HG03521 (cell line): ENCODE measurements at regions not wholly inside any gene's neighbourhood (a gene's known extent, or its start where the extent isn't known, plus 50 kb on each side); places are given as distances from the start of the nearest gene placed in this dataset.
"Not testable (repeated sequence)": the region's sequence is repeated elsewhere in the genome, so short reads cannot be mapped to it uniquely, and the experiment has no call there.

ENCODE experiments used
- ATAC-seq: cut with Tn5 transposase; IDR thresholded peaks from one replicate; pipeline ENCODE4 v1.9.1; 2021; ENCODE audit warnings: mild to moderate bottlenecking, moderate library complexity; ENCODE audit not compliant: unreplicated experiment

- no peak for ATAC-seq
Measured at GRCh38 chr1:38481871-38482826, 377.4 kb downstream of the RRAGC start.

GRCh38 chr1:38479662-38480061 lies 379.9 kb downstream of the RRAGC start:
- not testable (repeated sequence) for ATAC-seq

- ATAC-seq = no peak
Measured at GRCh38 chr1:38477811-38478210, 381.8 kb downstream of the RRAGC start.

DNA sequence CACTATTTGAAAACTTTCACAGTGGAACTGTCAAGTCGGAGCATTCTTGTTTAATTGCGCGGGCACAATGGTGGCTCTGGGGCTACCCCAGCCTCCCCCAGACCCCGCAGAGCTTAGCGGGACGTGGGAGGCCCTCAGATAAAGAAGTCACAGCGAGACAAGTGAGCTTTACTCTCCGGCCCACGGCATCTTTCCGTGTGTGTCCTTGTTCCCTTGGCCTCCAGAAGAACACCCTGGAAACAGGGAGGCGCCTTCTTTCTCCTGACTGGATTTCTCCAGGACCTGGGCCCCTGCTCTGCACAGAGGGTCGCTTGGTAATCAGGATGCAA lies 382.8 kb downstream of the RRAGC start:
- ATAC-seq = no peak

- ATAC-seq = no peak
Measured at GRCh38 chr1:38476111-38476849, 383.3 kb downstream of the RRAGC start.

DNA sequence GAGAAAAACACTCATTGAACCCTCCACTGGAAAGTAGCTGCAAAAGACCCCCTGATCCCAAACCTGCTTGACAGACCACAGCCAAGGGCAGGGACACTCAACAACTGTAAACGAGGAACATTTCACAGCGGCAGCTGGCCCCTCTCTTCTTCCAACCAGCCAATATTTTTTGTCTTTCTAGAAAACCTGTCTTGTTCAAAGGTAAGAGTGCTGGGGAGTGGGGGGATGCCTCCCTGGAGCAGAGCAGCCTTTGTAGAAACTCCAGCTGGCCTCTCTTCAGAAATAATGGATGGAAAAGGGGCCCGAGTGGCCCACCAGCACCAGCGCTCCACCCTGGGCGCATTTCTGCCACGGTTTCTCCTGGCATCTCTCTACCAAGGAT lies 384.0 kb downstream of the RRAGC start:
- ATAC-seq = no peak

DNA sequence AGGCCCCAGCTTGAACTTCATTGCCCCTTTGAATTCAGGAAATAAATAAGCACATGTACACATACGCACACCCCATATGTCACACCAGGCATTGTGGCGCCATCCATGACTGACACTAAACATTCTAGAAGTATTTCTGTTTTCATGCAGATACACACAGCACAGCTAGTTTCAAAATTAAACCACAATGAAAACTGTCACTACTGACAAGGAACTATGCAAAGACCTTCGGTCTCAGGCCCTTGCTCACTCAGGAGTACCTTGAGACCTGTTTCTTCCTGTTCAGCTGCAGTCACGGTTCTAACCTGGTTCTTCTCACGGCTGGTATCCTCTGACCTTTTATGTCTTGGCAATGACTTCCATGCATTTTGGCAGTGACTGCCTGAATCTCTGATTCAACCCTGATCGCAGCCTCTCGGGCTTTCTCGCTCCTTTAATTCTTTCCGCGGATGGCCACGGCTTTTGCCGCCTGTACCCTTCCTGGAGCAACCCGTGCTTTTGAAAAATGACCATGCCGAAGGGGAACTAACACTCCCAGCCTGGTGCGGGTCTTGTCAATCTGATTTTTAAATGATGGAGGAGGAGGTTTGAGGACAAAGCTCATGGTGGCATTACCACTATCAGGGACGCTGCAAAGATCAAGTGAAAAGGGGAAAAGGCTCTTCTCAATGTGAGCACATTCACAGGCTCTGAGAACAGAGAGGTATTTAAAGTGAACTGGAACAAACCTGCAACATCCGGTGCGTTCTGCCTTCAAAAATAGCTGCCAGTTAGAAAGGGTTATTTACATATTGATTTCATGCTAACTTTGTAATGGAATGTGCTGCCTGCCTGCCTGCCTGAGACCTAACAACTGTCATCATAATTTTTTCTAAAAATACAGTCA lies 384.6 kb downstream of the RRAGC start:
- ATAC-seq = peak; percentile 75

GRCh38 chr1:38466487-38466886 lies 393.1 kb downstream of the RRAGC start:
- no peak for ATAC-seq

DNA sequence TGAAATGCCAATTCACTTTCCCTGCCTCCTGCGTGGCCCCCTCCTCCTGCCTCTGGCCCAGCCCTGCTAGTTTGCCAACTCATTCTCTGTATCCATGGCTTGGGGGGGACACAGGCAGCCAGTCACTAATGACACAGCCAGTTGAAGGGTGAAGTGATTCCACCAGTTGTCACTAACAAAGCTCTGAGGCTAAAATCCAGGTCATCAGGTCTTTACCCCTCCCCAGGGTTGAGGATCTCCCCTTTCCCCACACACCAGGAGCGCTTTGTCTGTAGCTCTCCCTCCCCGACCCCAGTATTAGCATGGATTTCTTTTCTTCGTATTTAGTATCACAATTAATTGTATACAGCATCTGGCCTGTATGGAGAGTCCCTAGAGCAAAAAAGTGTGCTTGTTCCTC lies 394.1 kb downstream of the RRAGC start:
- ATAC-seq = no peak

DNA sequence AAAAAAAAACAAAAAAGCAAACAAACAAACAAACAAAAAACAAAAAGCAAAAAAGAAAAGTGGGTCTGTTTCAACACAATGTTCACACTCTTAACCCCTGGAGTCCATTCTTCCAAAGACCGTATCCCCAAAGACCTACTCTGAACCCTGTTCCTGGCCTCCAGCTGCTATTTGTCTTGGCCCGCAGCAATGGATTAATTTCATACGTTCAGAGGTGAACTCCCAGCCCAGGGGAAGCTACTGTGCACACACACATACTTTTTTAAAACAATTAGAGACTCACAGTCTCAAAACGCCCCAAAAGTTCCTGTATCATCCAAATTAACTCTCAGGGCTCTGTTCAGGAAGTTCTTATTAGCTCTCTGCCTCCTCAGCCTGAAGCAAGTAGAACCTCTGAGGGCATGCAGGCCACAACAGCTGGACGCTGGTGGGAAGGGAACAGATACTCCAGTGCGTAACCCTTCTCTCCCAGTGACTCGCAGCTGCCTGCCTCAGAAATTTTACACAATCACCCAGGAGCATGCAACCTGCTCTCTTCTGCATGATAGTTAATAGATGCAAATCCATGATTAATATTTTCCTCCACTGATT lies 395.4 kb downstream of the RRAGC start:
- ATAC-seq = no peak

- no peak for ATAC-seq
Measured at GRCh38 chr1:38463074-38463473, 396.5 kb downstream of the RRAGC start.

- no peak for ATAC-seq
Measured at GRCh38 chr1:38456531-38456876, 403.1 kb downstream of the RRAGC start.

DNA sequence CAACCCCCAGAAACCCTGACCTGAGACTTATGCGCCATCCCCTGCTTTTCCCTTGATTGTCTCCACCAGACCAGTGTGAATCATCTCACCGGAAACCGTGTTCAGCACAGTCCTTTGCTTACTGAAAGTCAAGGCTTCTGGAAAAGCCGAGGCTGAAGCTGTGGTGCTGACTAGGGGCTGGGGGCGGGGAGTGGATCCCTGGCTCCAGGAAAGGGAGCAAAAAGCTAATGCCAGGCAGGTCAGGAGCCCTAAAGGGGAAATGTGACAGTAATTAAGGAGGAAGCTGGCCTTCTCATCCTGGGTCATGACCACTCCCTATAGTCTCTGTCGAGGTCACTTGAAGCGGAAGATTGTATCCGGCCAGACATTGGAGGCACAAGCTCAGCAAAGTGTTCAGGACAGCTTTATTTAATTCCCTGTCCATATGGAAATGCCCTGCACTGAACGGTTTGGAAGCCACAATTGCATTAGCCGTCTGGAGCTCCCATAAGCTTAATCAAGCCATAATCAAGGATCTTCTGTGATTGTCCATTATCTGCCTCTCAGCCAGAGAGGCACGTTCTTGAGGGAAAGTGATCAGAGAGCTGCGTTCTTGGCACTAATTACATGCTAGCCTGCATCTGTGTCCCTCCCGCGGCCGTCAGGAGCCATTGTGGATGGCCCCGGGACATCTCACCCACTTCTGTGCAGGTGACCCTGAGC lies 403.6 kb downstream of the RRAGC start:
- ATAC-seq = no peak

- ATAC-seq = no peak
Measured at GRCh38 chr1:38454749-38455441, 404.7 kb downstream of the RRAGC start.

DNA sequence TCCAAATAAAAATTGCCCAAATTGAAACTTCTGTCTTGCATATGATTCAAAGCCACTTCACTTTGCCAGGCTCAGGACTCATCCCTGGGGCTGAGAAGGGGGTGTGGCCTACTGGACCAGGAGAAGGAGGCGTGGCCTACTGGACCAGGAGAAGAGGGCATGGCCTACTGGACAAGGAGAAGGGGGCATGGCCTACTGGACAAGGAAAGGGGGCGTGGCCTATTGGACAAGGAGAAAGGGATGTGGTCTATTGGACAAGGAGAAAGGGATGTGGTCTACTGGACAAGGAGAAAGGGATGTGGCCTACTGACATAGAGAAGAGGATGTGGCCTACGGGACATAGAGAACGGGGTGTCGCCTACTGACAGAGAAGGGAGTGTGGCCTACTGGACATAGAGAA lies 405.3 kb downstream of the RRAGC start:
- no peak for ATAC-seq

- no peak for ATAC-seq
Measured at GRCh38 chr1:38452246-38452645, 405.7 kb upstream of the POU3F1 start.

- ATAC-seq = no peak
Measured at GRCh38 chr1:38451541-38451993, 405.0 kb upstream of the POU3F1 start.

GRCh38 chr1:38448893-38449292 lies 402.3 kb upstream of the POU3F1 start:
- no peak for ATAC-seq

DNA sequence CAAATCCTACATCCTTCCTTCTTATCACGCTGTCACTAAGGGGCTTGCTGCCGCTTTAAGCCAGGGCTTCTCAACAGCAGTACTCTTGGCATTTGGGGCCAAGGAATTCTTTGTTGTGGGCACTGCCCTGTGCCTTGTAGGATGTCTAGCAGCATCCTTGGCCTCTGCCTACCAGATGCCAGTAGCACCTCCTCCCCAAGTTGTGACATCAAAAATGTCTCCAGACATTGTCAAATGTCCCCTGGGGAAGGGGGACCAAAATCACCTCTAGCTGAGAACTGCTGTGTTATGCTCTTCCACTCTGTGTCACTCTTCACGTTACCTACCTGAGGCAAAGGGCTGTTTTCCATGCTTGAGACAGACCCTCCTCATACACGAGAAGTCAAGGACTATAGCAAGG lies 400.3 kb upstream of the POU3F1 start:
- no peak for ATAC-seq
